Chondrocyte (in vitro differentiated cells): ENCODE measurements at regions not wholly inside any gene's neighbourhood (a gene's known extent, or its start where the extent isn't known, plus 50 kb on each side); places are given as distances from the start of the nearest gene placed in this dataset.

ENCODE experiments used
- DNase-seq: peaks from one replicate; pipeline ENCODE4 v3.0.0; 2021; ENCODE audit warnings: mixed read lengths, low spot score
- H3K27ac Mint-ChIP-seq: one replicate; pipeline ENCODE4 v1.8.0; 2021; ENCODE audit warnings: mild to moderate bottlenecking, moderate library complexity, mixed read lengths; ENCODE audit not compliant: unreplicated experiment
- H3K27me3 Mint-ChIP-seq: 2 replicates; pipeline ENCODE4 v1.8.0; 2021; ENCODE audit warnings: low read depth, mixed read lengths
- H3K36me3 Mint-ChIP-seq: 2 replicates; pipeline ENCODE4 v1.8.0; 2021; ENCODE audit warnings: low read depth, mixed read lengths
- H3K4me1 Mint-ChIP-seq: 2 replicates; pipeline ENCODE4 v1.8.0; 2021; ENCODE audit warnings: low read depth, mild to moderate bottlenecking, mixed read lengths
- H3K4me3 Mint-ChIP-seq: one replicate; pipeline ENCODE4 v1.8.0; 2021; ENCODE audit warnings: mild to moderate bottlenecking, moderate library complexity, mixed read lengths; ENCODE audit not compliant: unreplicated experiment
- H3K9me3 Mint-ChIP-seq: 2 replicates; pipeline ENCODE4 v1.8.0; 2021; ENCODE audit warnings: low read depth, mixed read lengths
- TF ChIP-seq, protein P1 (sequence below): fragments of 200-600 bp; sonication (generic); IDR thresholded peaks from 2 replicates; pipeline ENCODE4 v1.5.0; 2021; ENCODE audit warnings: antibody characterized with exemption, mild to moderate bottlenecking, moderate library complexity

DNA sequence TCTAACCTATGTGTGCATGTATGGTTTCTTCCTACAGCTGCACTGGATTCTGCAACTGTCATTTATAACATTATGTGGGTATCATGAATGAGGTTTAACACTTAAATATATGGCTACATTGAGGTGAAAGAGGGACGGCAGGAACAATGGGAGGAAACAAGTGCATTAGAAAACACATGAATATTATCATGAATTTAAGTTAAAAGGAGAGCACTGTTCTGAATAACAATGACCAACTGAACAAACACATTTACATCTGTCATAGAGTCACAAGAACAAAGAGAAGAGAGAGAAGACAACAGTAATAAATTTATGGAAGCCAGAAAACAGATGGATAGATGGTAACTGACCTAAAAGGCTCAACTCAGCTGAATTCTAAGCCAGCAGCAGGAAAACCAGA lies 527.1 kb upstream of the DIPK2B start:
- Mint-ChIP-seq H3K4me3 (no peak overlapping the region), H3K27me3 (no peaks in the 10 kb centered on the region), H3K9me3 (no peaks in the 10 kb centered on the region), H3K27ac (no peak overlapping the region), H3K36me3 (no peaks in the 10 kb centered on the region), H3K4me1 (no peaks in the 10 kb centered on the region)
- DNase-seq, result no peak
- TF ChIP-seq, protein P1, sequence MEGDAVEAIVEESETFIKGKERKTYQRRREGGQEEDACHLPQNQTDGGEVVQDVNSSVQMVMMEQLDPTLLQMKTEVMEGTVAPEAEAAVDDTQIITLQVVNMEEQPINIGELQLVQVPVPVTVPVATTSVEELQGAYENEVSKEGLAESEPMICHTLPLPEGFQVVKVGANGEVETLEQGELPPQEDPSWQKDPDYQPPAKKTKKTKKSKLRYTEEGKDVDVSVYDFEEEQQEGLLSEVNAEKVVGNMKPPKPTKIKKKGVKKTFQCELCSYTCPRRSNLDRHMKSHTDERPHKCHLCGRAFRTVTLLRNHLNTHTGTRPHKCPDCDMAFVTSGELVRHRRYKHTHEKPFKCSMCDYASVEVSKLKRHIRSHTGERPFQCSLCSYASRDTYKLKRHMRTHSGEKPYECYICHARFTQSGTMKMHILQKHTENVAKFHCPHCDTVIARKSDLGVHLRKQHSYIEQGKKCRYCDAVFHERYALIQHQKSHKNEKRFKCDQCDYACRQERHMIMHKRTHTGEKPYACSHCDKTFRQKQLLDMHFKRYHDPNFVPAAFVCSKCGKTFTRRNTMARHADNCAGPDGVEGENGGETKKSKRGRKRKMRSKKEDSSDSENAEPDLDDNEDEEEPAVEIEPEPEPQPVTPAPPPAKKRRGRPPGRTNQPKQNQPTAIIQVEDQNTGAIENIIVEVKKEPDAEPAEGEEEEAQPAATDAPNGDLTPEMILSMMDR, result no peak

DNA sequence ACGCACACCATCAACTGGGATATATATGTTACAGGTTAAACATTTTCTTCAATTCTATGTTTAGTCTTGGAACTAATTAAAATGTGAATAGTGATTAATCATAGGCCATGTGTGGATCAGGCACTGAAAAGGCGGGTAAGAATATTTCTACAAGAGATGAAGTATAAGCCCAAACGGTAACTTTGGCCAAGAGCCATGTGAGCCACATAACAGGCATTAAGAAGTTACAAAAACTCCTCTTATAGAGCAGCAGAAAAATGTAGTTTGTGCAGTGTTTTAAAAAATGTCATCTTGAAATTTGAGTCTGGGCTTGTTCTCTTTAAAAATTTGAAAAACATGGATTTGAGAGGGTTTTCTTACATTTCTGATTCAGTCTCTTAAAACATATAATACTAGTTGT lies 521.8 kb upstream of the DIPK2B start:
- no peaks in the 10 kb centered on the region for H3K9me3 Mint-ChIP-seq
- TF ChIP-seq, protein P1, result no peak
- H3K27ac Mint-ChIP-seq, result no peak overlapping the region

DNA sequence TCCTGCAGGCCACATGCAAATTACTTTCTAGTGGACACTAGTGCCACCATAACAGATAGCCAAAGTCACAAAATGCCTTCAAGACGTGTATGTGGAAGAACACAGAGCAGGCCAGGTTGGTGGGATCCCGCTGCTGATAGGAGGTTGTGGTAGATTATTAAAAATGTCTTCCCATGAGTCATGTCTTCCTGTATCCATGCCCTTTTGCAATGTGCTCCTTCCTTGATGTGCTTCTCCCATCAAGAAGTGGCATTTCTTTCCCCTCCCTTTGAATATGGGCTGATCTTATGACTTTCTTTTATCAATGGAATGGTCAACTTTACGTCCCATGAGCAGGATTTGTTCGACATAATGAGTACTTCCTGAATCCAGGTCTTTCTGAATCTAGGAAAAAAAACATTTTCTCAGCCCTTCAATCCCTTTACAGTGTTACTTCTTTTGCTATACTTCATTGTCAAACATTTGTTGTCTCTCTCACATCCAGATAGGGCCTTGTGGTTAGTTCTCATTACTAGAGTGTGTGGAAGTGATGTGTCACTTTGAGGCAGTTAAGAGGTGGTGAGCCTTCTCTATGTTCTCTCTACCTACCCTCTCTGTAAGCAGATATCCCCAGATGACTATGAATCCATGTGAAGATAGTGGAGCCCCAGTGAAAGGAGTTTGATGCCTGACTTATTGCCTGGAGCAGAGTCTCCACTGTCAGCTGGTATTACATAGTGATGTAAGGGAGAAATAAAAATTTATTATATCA lies 519.2 kb upstream of the DIPK2B start:
- no peaks in the 10 kb centered on the region for H3K27me3 Mint-ChIP-seq
- no peak overlapping the region for H3K27ac Mint-ChIP-seq
- peaks cover 4% of the 10 kb centered on the region for H3K9me3 Mint-ChIP-seq
- TF ChIP-seq, protein P1, result no peak
- H3K4me1 Mint-ChIP-seq, result peaks cover 30% of the 10 kb centered on the region
- H3K36me3 Mint-ChIP-seq, result no peaks in the 10 kb centered on the region
- DNase-seq, result no peak
- no peak overlapping the region for H3K4me3 Mint-ChIP-seq

More for the DNA sequence above, 521.8 kb upstream of the DIPK2B start:
- no peak for DNase-seq
- Mint-ChIP-seq H3K4me3 (no peak overlapping the region), H3K27me3 (no peaks in the 10 kb centered on the region), H3K36me3 (no peaks in the 10 kb centered on the region), H3K4me1 (peaks cover 9% of the 10 kb centered on the region)

DNA sequence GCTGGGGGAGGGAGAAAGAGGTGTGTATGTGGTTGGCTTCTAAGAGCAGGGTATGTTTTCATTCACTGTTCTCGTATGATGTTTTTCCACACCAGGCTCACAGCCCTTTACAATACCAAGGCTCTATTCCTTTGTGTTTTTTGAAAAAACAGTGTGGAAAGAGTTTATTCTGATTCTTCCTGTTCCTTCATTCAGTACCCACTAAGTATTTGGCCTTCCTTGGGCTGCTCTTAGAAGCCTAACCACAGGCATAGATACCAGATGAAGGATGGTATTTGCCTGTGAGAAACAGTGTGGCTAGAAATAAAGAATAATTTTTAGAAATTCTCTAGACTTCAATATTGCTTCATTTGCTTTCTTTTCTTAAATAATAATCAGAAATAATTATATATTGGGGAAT lies 518.0 kb upstream of the DIPK2B start:
- H3K27me3 Mint-ChIP-seq, result no peaks in the 10 kb centered on the region
- peaks cover 4% of the 10 kb centered on the region for H3K9me3 Mint-ChIP-seq
- H3K27ac Mint-ChIP-seq, result no peak overlapping the region
- H3K4me1 Mint-ChIP-seq, result peaks cover 37% of the 10 kb centered on the region
- no peaks in the 10 kb centered on the region for H3K36me3 Mint-ChIP-seq
- H3K4me3 Mint-ChIP-seq, result no peak overlapping the region
- DNase-seq, result no peak
- TF ChIP-seq, protein P1, result no peak

DNA sequence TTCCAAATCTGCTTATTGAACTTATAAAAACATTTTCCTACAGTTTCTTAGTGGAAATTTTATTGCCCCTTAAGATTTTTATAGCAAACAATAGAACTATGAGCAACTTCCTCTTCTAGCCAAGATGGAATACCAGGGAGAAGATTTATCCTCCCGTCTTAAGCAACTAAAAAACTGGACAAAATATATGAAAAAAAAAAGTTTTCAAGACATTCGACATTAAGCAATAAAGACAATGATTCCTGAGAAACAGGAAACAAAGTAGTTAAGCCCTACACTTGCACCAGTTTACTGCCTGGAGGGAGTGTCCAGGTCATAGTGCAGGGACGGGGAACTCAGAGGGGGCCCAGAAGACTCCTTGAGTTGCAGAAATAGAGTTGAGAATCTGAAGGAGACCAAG lies 516.1 kb upstream of the DIPK2B start:
- Mint-ChIP-seq H3K27me3 (no peaks in the 10 kb centered on the region), H3K4me3 (no peak overlapping the region), H3K36me3 (no peaks in the 10 kb centered on the region), H3K4me1 (peaks cover 37% of the 10 kb centered on the region), H3K27ac (no peak overlapping the region), H3K9me3 (peaks cover 4% of the 10 kb centered on the region)
- DNase-seq, result no peak
- TF ChIP-seq, protein P1, result no peak
